ENCODE measurements at regions not wholly inside any gene's neighbourhood (a gene's known extent, or its start where the extent isn't known, plus 50 kb on each side); places are given as distances from the start of the nearest gene placed in this dataset.

GRCh38 chr2:33673937-33674336 lies 74.8 kb upstream of the FAM98A start:
- Histone ChIP-seq H3K4me2 (no peak overlapping the region), H3K4me3 (no peak overlapping the region), H3K27me3 (no peaks in the 10 kb centered on the region), H4K20me1 (no peaks in the 10 kb centered on the region), H3K9ac (no peak overlapping the region), H3K27ac (no peak overlapping the region), H3K4me1 (no peaks in the 10 kb centered on the region), H3K36me3 (no peaks in the 10 kb centered on the region), H3K9me3 (no peaks in the 10 kb centered on the region)
- TF ChIP-seq Cebpa-rat (IDR thresholded peaks at IDR 0.05): no peak

DNA sequence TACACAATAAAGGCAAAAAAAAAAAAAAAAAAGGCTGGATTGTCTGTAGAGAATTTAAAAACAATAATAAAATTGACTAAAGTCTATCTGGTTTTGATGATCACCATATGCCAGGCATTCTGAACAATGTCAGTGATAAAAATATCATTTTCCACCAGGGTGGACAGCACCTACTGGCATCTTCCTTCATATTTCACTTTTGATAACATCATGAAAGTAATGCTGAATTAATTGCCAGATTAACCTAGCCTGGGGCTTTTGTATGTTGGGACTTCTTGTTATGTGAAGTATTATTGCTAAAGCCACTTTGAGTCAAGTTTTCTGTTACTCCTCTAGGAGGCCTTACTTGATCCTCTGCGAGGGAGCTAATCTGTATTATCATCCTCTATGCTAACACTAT lies 73.8 kb upstream of the FAM98A start:
- Histone ChIP-seq H3K36me3 (no peaks in the 10 kb centered on the region), H3K27ac (no peak overlapping the region), H3K27me3 (no peaks in the 10 kb centered on the region), H3K4me3 (no peak overlapping the region), H3K9me3 (no peaks in the 10 kb centered on the region), H3K4me1 (no peaks in the 10 kb centered on the region), H3K4me2 (no peak overlapping the region), H3K9ac (no peak overlapping the region), H4K20me1 (no peaks in the 10 kb centered on the region)
- TF ChIP-seq Cebpa-rat (IDR thresholded peaks at IDR 0.05): no peak

DNA sequence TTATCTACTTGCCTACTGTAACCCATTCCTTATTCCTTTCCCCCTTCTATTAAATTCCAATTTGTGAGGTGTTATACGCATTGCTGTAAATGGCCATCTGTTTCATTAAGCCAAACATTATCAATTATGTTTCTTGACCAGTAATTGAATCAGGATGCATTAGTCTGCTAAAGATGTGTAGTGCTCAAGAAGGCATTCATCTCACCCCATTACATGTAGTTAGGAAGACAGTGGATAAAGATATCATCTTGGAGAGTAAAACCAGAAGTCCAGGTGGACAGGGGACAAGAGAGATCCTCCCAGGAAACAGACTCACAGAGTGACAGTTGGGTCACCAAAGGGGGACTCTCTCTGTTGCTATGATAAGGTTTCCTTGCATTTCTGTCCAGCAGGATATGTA lies 73.3 kb upstream of the FAM98A start:
- no peaks in the 10 kb centered on the region for H3K4me1 ChIP-seq
- H3K36me3 ChIP-seq: no peaks in the 10 kb centered on the region
- H4K20me1 ChIP-seq: no peaks in the 10 kb centered on the region
- TF ChIP-seq Cebpa-rat (IDR thresholded peaks at IDR 0.05): no peak
- H3K4me3 ChIP-seq: no peak overlapping the region
- H3K27ac ChIP-seq: no peak overlapping the region
- no peaks in the 10 kb centered on the region for H3K27me3 ChIP-seq
- H3K4me2 ChIP-seq: no peak overlapping the region
- no peak overlapping the region for H3K9ac ChIP-seq
- H3K9me3 ChIP-seq: no peaks in the 10 kb centered on the region

DNA sequence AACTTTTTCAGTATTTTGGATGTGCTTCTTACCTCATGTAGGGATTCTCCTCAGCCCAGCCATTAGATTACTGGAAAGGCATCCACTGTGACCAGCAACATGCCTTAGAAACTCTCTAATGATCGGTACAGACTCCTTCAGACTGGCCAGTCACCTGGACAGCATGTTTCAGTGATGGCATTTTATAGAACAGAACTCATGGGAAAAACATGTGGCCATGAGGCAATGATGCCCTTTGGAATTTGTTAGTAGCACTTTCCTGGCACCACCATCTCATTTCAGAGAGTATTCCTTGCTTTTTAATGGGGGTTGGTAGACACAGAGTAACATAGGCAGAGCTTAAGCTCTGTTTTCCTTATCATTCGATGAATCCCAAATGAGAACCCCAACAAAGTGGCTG lies 72.1 kb upstream of the FAM98A start:
- H3K9ac ChIP-seq: no peak overlapping the region
- H3K27ac ChIP-seq: no peak overlapping the region
- TF ChIP-seq Cebpa-rat (IDR thresholded peaks at IDR 0.05): no peak
- peaks cover 4% of the 10 kb centered on the region; the same call in 1 of the 2 replicates for H3K9me3 ChIP-seq
- no peak overlapping the region for H3K4me3 ChIP-seq
- H3K27me3 ChIP-seq: no peaks in the 10 kb centered on the region
- no peaks in the 10 kb centered on the region for H3K36me3 ChIP-seq
- no peaks in the 10 kb centered on the region for H3K4me1 ChIP-seq
- no peaks in the 10 kb centered on the region for H4K20me1 ChIP-seq
- H3K4me2 ChIP-seq: no peak overlapping the region

DNA sequence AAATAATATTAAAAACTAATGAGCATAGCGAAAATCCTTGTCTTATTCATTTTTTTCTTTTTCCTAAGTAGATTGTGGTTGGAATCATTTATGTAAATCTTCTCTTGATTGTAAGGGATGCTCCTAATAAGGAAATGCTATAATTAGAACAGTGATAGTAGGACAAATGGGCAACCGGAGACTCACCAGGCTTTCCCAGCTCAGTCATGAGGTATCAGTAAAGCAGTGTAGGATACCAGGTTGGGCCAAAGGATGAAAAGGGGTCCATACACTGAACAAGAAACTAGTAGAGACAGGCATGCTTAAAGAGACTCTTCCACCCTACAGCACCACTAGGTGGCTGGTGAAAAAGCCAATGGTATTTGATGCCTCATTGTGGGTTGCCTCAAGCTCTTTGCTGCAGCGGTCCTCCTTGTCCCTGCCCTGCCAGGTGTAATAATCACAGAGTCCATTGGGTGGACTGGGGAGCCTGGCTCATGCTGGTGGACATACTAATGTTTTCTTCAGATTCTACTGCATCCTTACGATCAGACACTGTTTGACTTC lies 71.4 kb upstream of the FAM98A start:
- Histone ChIP-seq H3K9ac (no peak overlapping the region), H3K4me2 (no peak overlapping the region), H3K9me3 (peaks cover 5% of the 10 kb centered on the region), H3K36me3 (no peaks in the 10 kb centered on the region), H3K4me3 (no peak overlapping the region), H4K20me1 (no peaks in the 10 kb centered on the region), H3K27me3 (no peaks in the 10 kb centered on the region), H3K27ac (no peak overlapping the region), H3K4me1 (no peaks in the 10 kb centered on the region)
- no peak for TF ChIP-seq Cebpa-rat (IDR thresholded peaks at IDR 0.05)

DNA sequence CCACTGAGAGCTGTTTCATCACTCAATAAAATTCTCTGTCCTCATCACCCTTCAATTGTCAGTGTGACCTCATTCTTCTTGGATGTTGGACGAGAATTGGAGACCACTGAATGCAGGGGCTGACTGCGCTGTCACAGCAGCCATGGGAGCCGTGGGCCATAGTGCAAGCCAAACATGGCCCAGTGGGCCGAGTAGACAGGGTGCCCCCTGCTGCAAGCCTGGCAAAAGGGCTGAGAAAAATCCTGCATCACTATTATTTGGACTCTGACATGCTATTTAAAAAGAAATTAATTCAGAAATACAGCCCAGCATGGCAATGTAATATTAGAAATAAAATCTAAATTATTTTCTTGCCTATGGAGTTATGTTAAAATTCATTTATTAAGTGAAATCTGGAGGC lies 67.8 kb upstream of the FAM98A start:
- no peaks in the 10 kb centered on the region for H4K20me1 ChIP-seq
- H3K4me1 ChIP-seq: no peaks in the 10 kb centered on the region
- no peaks in the 10 kb centered on the region for H3K36me3 ChIP-seq
- peaks cover 27% of the 10 kb centered on the region for H3K9me3 ChIP-seq
- no peaks in the 10 kb centered on the region for H3K27me3 ChIP-seq
- no peak overlapping the region for H3K4me2 ChIP-seq
- no peak overlapping the region for H3K4me3 ChIP-seq
- H3K27ac ChIP-seq: no peak overlapping the region
- H3K9ac ChIP-seq: no peak overlapping the region
- no peak for TF ChIP-seq Cebpa-rat (IDR thresholded peaks at IDR 0.05)

DNA sequence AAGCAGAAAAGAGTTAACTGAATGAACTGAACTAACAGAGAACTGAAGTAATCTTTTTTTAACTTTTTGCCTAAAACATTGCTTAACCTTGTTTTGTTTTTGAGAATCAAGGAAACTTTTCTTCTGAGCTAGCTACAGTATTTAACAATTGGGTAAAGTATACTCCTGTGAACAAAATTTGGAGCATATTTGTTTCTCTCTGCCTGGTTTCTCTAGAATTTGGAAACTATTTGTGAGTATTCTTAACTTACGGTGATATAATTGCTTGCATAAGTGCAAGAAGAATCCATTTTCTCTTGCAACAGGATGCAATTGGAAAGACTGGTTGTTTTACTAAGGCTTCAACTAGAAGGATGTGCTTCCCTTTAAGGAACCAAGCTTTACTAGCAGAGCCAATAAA lies 65.9 kb upstream of the FAM98A start:
- H3K9me3 ChIP-seq: peaks cover 27% of the 10 kb centered on the region
- no peak overlapping the region for H3K4me2 ChIP-seq
- no peaks in the 10 kb centered on the region for H3K27me3 ChIP-seq
- H3K4me3 ChIP-seq: no peak overlapping the region
- no peaks in the 10 kb centered on the region for H4K20me1 ChIP-seq
- H3K4me1 ChIP-seq: no peaks in the 10 kb centered on the region
- H3K27ac ChIP-seq: no peak overlapping the region
- TF ChIP-seq Cebpa-rat (IDR thresholded peaks at IDR 0.05): no peak
- no peaks in the 10 kb centered on the region for H3K36me3 ChIP-seq
- no peak overlapping the region for H3K9ac ChIP-seq

DNA sequence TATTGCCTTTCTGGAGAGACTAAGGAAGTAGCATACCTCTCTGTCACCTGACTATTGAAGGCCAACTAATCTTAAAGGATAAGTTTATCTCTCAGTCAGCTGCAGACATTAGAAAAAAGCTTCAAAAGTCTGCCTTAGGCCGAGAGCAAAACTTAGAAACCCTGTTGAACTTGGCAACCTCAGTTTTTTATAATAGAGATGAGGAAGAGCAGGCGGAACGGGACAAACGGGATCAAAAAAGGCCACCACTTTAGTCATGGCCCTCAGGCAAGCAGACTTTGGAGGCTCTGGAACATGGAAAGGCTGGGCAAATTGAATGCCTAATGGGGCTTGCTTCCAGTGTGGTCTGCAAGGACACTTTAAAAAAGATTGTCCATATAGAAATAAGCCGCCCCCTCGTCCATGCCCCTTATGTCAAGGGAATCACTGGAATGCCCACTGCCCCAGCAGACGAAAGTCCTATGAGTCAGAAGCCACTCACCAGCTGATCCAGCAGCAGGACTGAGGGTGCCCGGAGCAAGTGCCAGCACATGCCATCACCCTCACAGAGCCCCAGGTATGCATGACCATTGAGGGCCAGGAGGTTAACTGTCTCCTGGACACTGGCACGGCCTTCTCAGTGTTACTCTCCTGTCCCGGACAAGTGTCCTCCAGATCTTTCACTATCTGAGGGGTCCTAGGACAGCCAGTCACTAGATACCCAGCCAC lies 61.5 kb upstream of the FAM98A start:
- Histone ChIP-seq H3K9ac (no peak overlapping the region), H3K36me3 (no peaks in the 10 kb centered on the region), H3K4me3 (no peak overlapping the region), H3K27ac (no peak overlapping the region), H3K27me3 (no peaks in the 10 kb centered on the region), H3K4me2 (no peak overlapping the region), H4K20me1 (no peaks in the 10 kb centered on the region), H3K4me1 (peaks cover 3% of the 10 kb centered on the region; the same call in 1 of the 2 replicates), H3K9me3 (peaks cover 23% of the 10 kb centered on the region)
- TF ChIP-seq Cebpa-rat (IDR thresholded peaks at IDR 0.05): no peak

DNA sequence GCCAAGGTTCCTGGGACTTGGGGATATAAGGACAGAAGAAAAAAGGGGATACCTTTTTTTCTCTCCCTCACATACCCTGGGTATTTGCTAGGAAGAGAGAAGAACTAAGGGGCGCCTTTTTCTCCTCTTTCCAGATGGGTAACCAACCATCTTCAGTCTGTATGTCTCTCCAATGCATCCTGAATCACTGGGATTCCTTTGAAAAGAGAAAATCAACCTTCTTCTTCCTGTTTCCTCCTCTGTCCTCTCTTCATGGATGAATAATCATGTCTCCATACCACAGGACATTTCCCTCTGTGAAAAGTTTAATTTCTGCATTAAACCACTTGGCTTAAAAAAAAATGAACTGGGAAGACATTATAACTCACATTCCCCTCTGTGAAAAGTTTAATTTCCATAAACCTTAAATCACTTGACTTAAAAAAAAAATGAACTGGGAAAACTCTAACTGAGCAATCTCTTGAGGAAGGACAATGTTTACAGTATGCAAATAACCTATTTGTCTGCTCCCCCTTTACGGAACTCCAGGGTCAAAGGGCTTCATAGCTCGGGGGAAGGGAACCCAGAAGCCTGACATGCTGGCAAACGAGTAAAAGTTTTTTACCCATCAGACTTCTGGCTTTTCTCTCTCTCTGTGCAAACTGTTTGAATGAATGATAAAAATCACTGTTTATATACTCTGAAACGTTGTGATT lies 56.7 kb upstream of the FAM98A start:
- Histone ChIP-seq H3K4me2 (no peak overlapping the region), H3K36me3 (no peaks in the 10 kb centered on the region), H3K27me3 (no peaks in the 10 kb centered on the region), H3K4me3 (no peak overlapping the region), H3K9ac (no peak overlapping the region), H3K9me3 (peaks cover 19% of the 10 kb centered on the region), H3K27ac (no peak overlapping the region), H3K4me1 (peaks cover 4% of the 10 kb centered on the region; the same call in 1 of the 2 replicates), H4K20me1 (no peaks in the 10 kb centered on the region)
- TF ChIP-seq Cebpa-rat (IDR thresholded peaks at IDR 0.05): no peak

GRCh38 chr2:33652830-33653229 lies 53.7 kb upstream of the FAM98A start:
- H3K4me3 ChIP-seq: no peak overlapping the region
- no peaks in the 10 kb centered on the region for H3K36me3 ChIP-seq
- H3K9ac ChIP-seq: no peak overlapping the region
- no peak for TF ChIP-seq Cebpa-rat (IDR thresholded peaks at IDR 0.05)
- peaks cover 19% of the 10 kb centered on the region for H3K9me3 ChIP-seq
- H3K27ac ChIP-seq: no peak overlapping the region
- H3K27me3 ChIP-seq: no peaks in the 10 kb centered on the region
- H3K4me2 ChIP-seq: no peak overlapping the region
- no peaks in the 10 kb centered on the region for H4K20me1 ChIP-seq
- peaks cover 13% of the 10 kb centered on the region; the same call in 1 of the 2 replicates for H3K4me1 ChIP-seq

Measured in BLaER1 (cell line).